HG03575 (cell line): ENCODE measurements at regions not wholly inside any gene's neighbourhood (a gene's known extent, or its start where the extent isn't known, plus 50 kb on each side); places are given as distances from the start of the nearest gene placed in this dataset.

Experiments
- ATAC-seq: cut with Tn5 transposase; IDR thresholded peaks from one replicate; pipeline ENCODE4 v1.9.1; 2021; ENCODE audit not compliant: unreplicated experiment, insufficient number of reproducible peaks, low FRiP score; ENCODE audit errors: extremely low read depth

DNA sequence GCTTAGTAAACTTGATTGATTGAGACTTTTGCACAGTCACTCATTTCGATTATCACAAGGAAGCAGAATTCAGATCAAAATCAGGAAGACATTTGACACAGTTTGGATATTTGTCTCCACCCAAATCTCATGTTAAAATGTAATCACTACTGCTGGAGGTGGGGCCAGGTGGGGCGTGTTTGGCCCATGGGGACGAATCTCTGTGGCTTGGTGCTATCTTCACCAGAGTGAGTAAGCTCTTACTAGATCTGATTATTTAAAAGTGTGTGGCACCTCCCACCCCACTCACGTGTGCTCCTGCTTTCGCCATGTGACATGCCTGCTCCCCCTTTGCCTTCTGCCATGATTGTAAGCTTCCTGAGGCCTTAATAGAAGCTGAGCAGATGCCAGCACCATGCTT, 291.4 kb downstream of the PCNX1 start:
- no peak for ATAC-seq

DNA sequence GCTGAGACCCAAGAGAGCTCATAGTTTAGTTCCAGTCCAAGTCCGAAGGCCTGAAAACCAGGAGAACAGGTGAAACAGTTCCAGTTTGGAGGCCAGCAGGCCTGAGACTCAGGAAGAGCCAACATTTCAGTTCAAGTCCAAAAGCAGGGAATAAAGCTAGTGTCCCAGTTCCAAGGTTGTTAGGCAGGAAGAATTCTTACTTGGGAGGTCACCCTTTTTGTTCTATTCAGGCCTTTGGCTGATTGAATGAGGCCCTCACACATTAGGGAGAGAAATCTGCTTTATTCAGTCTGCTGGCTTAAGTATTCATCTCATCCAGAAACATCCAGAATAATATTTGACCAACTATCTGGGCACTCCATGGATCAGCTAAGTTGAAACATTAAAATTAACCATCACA, 294.6 kb downstream of the PCNX1 start:
- ATAC-seq, result no peak

DNA sequence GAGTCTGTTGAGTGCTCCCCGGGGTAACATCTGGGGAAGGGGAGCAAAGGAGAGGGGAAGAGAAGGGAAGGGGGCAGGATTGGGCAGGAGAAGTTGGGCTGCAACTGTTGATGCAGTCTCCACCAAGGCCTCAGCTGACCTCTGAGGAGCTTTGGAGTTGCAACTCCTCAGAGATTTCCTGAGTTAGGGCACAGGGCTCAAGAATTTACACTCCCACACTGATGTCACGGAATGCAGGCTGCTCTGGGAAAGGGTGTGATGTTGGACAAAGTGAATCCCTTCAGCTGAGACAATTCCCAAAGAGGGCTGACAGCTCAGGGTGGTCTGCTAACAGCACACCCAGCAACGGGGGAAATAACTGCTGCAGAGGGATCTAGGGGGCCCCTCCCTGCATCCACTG, 295.6 kb downstream of the PCNX1 start:
- no peak for ATAC-seq

DNA sequence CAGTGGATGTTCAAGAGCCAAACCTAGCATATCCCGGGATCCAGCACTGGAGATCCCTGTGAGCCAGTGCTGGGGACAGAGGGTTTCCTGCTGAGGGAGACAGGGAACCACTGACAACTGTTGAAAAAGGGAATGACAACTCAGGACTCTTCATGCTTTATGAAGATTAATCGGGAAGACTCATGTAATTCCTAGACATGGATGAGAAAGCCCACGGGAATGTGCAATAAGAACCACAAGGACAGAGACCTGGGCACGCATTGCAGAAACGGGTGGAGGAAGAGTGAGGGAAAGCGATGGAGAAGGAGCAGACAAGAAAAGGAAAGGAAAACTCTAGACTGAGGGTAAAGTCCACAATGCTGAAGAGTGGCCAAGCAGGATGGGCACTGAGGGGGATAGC, 296.0 kb downstream of the PCNX1 start:
- no peak for ATAC-seq

DNA sequence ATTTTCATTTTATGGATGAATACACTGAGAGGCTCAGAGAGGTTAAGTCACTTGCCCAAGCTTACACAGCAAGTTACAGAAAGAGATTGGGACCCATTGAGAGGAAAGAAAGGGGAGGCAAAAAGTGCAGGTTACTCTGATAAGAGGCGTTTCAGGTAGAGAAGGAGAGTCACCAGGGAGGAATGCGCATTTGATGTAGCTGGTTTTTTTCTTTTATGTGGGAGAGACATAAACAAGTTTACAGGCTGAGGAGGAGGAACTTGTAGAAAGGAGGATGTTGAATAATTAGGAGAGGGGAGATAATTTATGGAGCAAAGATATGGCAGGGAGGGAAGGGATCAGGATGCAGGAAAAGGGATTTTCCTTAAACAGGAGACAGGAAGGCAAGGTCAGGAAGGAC, 297.0 kb downstream of the PCNX1 start:
- no peak for ATAC-seq

DNA sequence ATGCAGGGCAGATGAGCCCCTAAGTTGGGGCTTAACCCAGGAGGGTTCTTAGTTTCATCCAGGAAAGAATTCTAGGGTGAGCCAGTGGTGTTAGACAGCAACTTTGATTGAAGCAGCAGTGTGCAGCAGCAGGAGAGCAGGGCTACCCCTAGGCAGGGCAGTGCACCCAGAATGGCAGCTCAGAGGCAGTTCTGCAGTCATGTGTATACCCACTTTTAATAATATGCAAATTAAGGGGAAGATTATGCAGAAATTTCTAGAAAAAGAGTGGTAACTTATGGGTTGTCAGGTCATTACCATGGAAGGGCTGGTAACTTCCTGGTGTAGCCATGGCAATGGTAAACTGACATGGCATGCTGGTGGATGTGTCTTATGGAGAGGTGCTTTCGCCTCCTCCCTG, 297.5 kb downstream of the PCNX1 start:
- ATAC-seq, result no peak

DNA sequence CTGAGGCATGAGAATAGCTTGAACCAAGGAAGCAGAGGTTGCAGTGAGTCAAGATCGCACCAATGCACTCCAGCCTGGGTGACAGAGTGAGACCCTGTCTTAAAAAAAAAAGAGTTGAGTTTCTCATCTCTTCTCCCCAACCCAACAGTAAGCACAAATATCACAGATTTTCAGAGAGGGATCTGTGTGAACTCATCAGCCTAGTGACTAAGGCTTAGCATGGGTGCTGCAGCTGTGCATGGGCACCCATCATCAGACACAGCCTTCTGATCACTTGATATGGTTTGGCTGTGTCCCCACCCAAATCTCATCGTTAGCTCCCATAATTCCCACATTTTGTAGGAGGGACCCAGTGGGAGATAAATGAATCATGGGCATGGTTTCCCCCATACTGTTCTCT, 298.9 kb downstream of the PCNX1 start:
- ATAC-seq, result no peak

DNA sequence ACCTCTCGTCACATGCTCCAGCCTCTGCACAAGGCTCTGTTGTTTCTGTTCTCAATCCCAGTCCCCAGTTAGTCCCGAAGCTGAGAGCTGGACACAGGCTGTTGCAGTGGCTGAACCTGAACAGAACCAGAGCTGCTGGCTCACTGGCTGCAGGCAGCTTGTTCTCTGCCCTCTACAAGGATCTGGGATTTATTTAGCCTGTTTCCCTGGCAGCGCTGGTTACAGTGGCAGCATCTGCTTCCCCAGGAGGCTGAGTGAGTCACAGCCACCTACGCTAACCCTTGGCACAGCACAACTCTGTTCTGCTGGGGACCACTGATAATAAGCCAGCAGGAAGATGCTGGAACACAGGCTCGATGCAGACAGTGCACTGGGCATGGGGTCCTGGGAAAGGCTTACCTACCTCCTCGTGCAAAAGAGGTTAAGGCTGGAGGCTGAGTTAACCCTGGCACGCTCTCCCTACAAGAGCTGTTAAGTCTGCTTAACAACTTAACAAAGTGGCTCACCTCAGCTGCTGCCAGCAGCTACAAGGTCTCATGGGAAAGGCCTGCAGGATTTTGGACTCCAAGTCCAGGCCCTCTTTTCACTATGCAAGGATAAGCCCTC, 299.6 kb downstream of the PCNX1 start:
- ATAC-seq, result no peak

DNA sequence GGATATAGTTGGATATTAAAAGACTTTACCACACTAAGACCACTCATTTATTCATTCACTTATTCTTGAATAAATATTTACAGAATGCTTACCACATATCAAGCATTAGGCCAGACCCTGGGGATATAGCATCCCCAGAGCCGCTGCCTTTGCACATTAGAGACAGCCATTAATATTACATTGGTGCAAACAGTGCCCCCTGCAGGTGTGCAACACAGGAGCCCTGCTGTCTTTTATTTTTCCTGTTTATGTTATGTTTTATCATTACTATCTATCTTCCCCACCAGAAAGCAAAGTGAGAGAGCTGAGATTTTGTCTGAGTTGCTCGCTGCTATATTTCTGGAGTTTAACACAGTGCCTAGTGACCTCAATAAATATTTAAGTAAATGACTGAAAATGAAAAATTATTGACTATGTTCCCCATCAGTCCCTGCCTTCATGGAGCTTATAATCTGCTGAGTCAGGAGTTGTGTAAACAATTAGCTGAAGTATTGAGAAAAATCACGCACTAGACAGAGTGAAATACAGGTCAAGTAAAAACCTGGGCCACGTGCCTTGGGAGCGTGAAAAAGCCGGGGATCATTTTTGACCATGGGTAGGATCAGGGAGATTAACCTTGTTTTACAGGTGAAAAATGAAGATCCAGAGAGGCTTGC, 301.6 kb downstream of the PCNX1 start:
- ATAC-seq, result no peak

DNA sequence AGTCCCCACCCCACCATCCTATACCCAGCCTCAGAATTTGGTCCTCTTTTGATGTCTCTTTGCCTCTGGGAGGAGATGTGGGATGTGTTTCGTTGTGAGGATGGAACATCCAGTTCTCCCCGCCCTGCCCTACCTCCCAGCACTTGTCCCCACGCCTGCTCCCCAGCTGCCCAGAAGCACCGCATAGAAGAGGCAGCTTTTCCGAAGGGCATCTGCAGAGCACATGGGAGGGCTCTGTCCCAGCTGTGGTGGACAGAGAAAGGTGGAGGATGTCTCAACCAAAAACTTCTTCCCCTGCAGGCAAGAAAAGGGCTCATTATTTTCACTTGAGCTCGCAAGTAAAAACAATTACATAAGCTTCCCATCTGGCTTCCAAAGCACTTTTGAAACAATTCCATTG, 302.6 kb downstream of the PCNX1 start:
- ATAC-seq, result no peak

DNA sequence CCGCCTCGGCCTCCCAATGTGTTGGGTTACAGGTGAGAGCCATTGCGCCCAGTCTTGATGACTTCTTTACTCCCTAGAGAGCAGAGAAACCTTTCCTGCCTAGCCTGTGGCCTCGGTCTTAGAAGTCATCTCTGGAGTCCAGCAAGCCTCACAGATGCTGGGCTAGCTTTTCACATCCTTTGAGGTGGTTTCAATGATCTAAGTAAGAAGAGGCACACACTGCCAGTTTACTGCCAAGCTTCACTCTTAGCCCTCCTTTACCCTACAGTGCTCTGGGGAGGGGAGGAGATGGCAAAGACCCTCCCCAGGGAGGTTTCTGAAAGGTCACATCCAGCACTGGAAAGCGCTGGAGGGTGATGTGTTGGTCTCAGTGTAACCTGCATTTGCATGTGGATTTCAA, 304.8 kb downstream of the PCNX1 start:
- no peak for ATAC-seq

DNA sequence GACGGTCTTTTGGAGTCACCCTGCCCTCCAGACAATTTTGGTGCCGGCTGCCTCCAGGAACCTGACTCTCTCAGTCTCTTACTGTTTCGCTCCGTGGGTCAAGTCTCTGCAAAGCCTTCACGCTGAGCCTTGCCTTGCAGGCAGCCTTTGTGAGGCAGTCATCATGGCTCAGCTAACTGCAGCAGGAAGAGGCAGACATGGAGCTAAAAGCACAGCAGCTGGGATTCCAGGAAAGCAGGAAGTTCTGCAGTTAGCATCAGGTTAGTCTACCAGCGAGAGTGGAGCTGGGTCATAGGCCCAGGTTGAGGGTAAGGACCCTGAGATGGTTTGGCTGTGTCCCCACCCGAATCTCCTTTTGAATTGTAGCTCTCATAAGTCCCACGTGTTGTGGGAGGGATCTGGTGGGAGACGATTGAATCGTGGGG, 305.4 kb downstream of the PCNX1 start:
- ATAC-seq, result no peak

DNA sequence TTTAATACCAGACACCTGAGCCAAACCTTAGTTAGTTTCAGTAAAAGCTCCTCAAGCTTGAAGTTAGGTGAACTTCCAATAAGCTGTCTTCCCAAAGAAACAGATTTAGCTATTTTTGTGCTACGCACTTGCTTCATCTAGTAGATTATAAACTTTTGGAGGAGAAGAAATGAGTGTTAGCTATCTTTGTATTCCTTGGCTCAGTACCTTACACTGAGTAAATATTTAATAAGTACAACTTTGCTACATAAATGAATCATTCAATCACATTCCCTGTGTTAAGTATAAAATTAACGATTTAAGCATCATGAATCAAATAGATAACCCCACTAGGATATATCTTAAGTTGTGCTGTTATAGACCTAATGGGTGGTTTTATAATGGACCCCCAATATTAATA, 307.0 kb downstream of the PCNX1 start:
- ATAC-seq, result no peak

DNA sequence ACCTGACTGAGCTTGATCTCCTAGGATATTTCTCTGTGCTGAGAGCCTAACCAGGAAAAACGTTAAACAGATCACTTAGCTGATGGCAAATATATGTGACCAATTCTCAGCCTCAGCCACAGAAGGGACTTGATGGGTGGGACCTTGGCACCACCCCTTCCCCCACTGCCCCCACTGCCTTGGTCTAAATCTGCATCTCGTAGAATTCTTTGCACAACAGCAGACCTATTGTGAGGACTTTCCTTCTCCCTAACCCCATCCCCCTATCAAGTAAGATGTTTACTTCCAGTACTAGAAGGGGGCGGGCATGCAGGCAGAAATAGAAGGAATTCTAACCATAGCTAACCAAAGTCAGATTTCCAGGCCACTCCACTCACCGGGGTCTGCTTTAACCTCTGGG, 313.2 kb downstream of the PCNX1 start:
- no peak for ATAC-seq

DNA sequence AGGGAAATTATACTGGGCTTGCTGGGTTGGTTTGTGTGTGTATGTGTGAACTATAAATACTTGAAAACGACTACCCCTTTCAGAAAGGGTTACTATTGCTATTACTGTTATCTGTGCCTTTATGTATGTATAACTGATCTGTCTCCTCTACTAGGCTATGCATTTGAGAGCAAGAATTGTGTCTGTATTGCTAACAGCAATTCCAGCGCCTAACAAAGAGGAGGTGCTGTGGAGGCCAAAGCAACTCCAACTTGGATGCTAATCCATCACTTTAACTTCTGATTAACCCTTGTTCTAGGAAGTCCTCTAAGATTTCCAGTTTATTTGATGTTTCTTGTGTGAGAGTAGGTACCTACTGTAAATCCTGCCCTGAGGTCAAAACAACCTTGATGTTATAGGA, 313.9 kb downstream of the PCNX1 start:
- ATAC-seq, result no peak

DNA sequence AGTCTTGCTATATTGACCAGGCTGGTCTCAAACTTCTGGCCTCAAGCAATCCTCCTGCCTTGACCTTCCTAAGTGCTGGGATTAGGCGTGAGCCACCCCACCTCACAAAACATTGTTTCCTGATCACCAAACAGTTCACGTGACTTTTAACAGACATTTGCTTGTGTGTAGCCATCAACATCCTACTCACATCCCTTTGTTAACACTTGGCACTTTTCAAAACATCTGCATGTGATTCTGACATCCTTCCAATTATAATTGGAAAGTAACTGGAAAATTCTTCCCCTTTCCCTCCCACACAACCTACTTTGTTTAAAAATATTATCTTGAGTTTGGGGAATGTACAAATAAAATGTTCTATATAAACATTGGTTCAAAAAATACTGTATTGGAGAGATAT, 317.9 kb downstream of the PCNX1 start:
- no peak for ATAC-seq

DNA sequence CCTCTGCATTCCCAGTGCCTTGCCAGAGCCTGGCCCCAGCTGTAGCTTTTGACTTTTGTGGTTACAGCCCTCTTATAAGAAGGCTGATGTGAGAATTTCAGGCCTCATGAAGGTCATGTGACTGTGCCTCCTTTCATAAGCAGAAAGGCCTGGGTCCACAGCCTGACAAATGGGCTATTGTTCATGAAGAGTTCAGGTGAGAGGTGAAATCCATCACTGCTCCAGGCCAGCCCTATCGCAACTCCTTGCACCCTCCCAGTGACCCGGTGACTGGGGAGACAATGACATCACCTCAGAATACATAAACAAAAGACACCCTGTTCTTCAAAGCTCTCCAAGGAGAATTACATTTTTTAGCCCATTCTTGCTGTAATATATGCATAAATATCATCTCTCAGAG, 321.5 kb downstream of the PCNX1 start:
- ATAC-seq, result no peak

DNA sequence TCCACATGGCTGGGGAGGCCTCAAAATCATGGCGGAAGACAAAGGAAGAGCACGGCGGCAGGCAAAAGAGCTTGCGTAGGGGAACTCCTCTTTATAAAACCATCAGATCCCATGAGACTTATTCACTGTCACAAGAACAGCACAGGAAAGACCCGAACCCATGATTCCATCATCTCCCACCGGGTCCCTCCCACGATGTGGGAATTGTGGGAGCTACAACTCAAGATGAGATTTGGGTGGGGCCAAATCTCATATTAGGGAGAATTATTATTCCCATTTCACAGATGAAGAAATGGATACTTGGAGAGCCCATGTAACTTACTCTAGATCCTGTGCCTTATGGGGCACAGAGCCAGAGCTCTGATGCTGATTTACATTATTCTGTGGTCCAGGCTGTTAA, 322.6 kb downstream of the PCNX1 start:
- no peak for ATAC-seq

DNA sequence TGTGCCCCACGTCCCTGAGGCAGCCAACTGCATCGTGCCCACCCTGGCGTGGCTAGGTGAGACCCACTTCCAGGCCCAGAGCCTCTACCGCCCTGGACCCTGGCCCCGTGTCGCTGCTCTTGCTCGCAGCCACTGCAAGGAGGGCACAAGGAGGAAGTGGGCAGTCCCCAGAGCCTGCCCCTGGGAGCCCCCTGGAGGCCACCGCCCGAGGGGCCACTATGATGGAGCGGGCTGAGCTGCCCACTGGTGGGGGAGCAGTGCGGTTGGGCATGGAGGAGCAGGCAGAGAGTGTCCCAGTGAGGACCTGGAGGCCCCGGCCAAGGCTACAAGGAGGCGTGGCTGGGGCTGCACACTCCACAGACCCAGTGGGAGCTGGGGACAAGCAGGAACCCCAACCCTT, 323.6 kb downstream of the PCNX1 start:
- ATAC-seq, result no peak

DNA sequence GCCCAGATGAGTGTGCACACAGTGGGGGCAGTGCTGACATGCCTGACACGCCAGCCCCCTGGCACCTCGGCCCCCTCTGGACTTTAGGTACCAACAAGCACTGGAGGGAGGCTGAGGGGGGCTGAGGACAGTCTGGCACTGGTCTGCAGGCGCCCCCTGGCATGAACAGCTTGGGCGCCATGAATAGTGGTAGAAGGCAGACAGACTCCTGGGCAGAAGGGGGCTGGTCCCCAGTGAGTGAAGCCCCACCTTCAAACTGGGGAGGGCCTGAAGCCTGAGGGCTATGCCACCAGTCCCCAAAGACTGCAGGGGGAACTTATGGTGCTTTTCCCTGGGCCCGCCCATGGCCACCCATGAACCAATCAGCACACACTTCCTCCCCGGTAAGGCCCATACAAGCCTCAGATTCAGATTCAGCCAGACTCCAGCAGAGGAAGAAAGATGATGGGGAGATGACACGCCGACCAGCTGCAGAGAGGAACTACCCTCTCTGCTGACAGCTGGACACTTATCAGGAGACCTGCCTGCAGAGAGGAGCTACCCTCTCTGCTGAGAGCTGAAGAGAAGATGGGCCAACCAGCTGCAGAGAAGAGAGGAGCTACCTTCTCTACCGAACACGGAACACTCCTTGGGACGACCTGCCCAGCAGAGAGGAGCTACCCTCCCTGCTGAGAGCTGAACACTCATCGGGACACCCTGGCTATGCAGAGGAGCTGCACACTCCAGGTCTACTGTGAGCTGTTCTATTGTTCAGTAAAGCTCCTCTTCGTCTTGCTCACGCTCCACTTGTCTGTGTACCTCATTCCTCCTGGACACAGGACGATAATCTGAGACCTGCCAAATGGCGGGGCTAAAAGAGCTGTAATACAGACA, 324.5 kb downstream of the PCNX1 start:
- no peak for ATAC-seq
